ENCODE measurements at regions not wholly inside any gene's neighbourhood (a gene's known extent, or its start where the extent isn't known, plus 50 kb on each side); places are given as distances from the start of the nearest gene placed in this dataset.

DNA sequence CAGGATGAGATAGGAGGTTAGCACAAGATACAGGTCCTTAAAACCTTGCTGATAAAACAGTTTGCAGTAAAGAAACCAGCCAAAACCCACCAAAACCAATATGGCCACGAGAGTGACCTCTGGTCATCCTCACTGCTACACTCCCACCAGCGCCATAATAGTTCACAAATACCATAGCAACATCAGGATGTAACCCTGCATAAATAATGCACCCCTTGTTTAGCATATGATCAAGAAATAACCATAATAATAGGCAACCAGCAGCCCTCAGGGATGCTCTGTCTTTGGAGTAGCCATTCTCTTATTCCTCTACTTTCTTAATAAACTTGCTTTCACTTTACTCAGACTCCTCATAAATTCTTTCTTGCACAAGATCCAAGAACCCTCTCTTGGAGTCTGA is 86.9 kb upstream of the PRSS3 start (continued):
- TF ChIP-seq, protein P1, sequence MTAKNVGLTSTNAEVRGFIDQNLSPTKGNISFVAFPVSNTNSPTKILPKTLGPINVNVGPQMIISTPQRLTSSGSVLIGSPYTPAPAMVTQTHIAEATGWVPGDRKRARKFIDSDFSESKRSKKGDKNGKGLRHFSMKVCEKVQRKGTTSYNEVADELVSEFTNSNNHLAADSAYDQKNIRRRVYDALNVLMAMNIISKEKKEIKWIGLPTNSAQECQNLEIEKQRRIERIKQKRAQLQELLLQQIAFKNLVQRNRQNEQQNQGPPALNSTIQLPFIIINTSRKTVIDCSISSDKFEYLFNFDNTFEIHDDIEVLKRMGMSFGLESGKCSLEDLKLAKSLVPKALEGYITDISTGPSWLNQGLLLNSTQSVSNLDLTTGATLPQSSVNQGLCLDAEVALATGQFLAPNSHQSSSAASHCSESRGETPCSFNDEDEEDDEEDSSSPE (CRISPR knock-in tag; IDR thresholded peaks at IDR 0.05): no peak
- TF ChIP-seq ZNF672 (CRISPR knock-in tag; IDR thresholded peaks at IDR 0.05) (no peak), KMT2B (CRISPR knock-in tag; IDR thresholded peaks at IDR 0.05) (no peak), PCBP2 (optimal IDR thresholded peaks at IDR 0.05; ENCODE audit: low read depth, low read length, poor library complexity, severe bottlenecking) (no peak), ZNF550 (CRISPR knock-in tag; IDR thresholded peaks at IDR 0.05; ENCODE audit: borderline replicate concordance) (no peak)
- TF ChIP-seq, protein P2, sequence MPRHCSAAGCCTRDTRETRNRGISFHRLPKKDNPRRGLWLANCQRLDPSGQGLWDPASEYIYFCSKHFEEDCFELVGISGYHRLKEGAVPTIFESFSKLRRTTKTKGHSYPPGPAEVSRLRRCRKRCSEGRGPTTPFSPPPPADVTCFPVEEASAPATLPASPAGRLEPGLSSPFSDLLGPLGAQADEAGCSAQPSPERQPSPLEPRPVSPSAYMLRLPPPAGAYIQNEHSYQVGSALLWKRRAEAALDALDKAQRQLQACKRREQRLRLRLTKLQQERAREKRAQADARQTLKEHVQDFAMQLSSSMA (CRISPR knock-in tag; IDR thresholded peaks at IDR 0.05): no peak

DNA sequence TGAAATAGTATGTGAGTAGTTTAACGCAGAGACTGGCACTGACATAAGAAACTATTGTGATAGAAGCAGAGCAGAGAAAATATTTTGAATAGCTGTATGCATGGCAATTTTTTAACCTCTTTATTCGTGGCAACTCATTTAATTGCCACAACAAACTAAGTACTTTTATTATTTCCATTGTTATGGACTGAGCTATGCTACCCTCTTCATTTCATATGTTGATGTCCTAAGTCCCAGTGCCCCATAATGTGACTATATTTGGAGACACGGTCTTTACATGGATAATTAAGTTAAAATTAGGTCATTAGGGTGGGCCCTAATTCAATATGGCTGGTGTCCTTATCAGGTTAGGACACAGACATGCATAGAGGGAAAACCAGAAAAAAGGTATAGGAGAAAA is 86.1 kb upstream of the PRSS3 start:
- TF ChIP-seq ETV5 (CRISPR knock-in tag; IDR thresholded peaks at IDR 0.05; ENCODE audit: borderline replicate concordance): no peak
- TF ChIP-seq ZNF263 (CRISPR knock-in tag; IDR thresholded peaks at IDR 0.05): no peak
- TF ChIP-seq SSRP1 (CRISPR knock-in tag; IDR thresholded peaks at IDR 0.05): no peak
- TF ChIP-seq, protein P3, sequence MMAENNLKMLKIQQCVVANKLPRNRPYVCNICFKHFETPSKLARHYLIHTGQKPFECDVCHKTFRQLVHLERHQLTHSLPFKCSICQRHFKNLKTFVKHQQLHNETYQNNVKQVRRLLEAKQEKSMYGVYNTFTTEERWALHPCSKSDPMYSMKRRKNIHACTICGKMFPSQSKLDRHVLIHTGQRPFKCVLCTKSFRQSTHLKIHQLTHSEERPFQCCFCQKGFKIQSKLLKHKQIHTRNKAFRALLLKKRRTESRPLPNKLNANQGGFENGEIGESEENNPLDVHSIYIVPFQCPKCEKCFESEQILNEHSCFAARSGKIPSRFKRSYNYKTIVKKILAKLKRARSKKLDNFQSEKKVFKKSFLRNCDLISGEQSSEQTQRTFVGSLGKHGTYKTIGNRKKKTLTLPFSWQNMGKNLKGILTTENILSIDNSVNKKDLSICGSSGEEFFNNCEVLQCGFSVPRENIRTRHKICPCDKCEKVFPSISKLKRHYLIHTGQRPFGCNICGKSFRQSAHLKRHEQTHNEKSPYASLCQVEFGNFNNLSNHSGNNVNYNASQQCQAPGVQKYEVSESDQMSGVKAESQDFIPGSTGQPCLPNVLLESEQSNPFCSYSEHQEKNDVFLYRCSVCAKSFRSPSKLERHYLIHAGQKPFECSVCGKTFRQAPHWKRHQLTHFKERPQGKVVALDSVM (CRISPR knock-in tag; IDR thresholded peaks at IDR 0.05): no peak
- TF ChIP-seq MTA1 (CRISPR knock-in tag; IDR thresholded peaks at IDR 0.05; ENCODE audit: borderline replicate concordance): no peak
- TF ChIP-seq ZNF564 (CRISPR knock-in tag; IDR thresholded peaks at IDR 0.05): no peak
- no peak for TF ChIP-seq BORCS8-MEF2B (CRISPR knock-in tag; IDR thresholded peaks at IDR 0.05)
- Histone ChIP-seq H4K20me1 (ENCODE audit: insufficient read depth, low read length) (no peaks in the 10 kb centered on the region), H3K79me2 (ENCODE audit: insufficient read depth, low read length) (no peaks in the 10 kb centered on the region), H3K4me3 (replicated peaks in 1 of 3; ENCODE audit: insufficient read depth in 1 of 3, low read depth in 2 of 3, low read length in 3 of 3) (no peak overlapping the region), H3K9me3 (ENCODE audit: low read length) (no peaks in the 10 kb centered on the region), H3K36me3 (replicated peaks in 1 of 2; ENCODE audit: control insufficient read depth in 1 of 2, insufficient read depth in 2 of 2, low read length in 2 of 2) (no peaks in the 10 kb centered on the region), H3K27ac (ENCODE audit: extremely low read length, insufficient read depth, low read length) (no peak overlapping the region), H3K27me3 (ENCODE audit: control insufficient read depth in 1 of 2, insufficient read depth in 2 of 2, low read length in 2 of 2) (no peaks in the 10 kb centered on the region), H2AFZ (ENCODE audit: low read length) (no peak overlapping the region), H3K9ac (ENCODE audit: insufficient read depth, low read depth, low read length) (no peak overlapping the region), H3K4me1 (ENCODE audit: insufficient read depth, low read length) (no peaks in the 10 kb centered on the region), H3K4me2 (ENCODE audit: low read depth, low read length) (no peak overlapping the region)
- ATAC-seq (no peak), FAIRE-seq (no peak), DNase-seq (ENCODE audit: low spot score) (no peak)
- ChIA-PET POLR2A (no interaction called here), CTCF (ENCODE audit: low intra/inter-chr PET ratio, low total read pairs) (no interaction called here)
- BruUV-seq (replicated peaks): no TSS peak
- in situ Hi-C loops (cut with HindIII; ENCODE audit: extremely low pct_ligation_motif_present, low pct_unique_long_range_greater_than_20kb): no loop called here
- WGBS (ENCODE audit: low lambda C conversion rate): 0% methylated on average over 3 of the region's 3 CpGs
- intact Hi-C loops (cut with micrococcal nuclease; ENCODE audit: unreplicated experiment): no loop called here

All from HepG2 (cell line).